HG02884 (cell line): ENCODE measurements at regions not wholly inside any gene's neighbourhood (a gene's known extent, or its start where the extent isn't known, plus 50 kb on each side); places are given as distances from the start of the nearest gene placed in this dataset.

Source experiments
- ATAC-seq: cut with Tn5 transposase; IDR thresholded peaks from one replicate; pipeline ENCODE4 v1.9.1; 2021; ENCODE audit warnings: mild to moderate bottlenecking, moderate library complexity; ENCODE audit not compliant: unreplicated experiment

DNA sequence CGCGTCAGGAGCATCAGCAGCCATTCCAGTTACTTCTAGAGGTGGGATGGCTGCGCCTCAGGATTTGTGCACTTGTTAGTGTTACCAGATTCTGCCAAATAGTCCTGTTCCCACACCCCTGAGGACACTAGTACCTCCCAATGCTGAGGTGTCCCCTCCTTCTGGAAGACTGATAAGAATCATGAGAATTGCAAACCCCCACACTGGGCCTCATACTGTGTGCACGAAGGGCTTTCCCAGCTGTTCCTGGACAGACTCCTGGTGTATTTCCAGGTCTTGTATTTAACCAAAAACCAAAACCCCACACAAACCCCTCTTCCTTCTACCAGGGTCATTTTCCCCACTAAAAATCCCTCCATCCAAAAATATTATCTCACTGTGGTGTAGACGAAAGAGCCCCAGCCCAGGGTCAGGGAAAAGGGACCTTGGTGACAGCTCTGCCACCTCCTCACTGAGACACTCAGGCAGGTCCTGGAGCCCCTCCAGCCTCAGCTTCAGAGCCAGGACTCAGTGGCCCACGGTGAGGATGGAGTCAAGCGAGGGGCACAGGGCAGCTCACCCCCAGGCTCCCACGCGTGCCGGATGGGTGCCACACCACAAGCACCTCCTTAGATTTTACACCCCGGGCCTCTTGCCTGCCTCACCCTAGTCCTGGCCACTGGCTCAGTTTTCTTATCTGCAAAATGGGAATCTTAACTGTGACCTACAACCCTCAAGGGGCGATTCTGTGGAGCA lies 131.4 kb upstream of the RUNX3 start:
- ATAC-seq, result no peak

DNA sequence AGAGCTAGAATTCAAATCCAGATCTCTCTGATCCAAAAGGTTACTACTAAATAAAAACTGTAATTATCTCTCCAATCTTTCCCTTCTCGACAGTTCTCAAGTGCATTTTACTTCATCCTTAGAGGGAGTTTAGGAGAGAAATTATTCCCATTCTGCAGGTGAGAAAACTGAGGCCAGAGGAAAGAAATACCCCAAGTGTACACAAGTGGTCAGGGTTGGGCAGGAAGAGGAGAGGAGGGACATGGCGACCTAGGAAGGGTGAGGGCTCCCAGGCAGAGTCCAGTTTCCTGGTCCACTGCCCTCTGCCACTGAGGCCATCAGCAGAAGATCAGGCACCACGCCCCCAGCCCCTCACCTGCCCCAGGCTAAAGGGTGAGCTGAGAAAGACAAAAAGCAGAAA lies 127.1 kb upstream of the RUNX3 start:
- ATAC-seq, result no peak

DNA sequence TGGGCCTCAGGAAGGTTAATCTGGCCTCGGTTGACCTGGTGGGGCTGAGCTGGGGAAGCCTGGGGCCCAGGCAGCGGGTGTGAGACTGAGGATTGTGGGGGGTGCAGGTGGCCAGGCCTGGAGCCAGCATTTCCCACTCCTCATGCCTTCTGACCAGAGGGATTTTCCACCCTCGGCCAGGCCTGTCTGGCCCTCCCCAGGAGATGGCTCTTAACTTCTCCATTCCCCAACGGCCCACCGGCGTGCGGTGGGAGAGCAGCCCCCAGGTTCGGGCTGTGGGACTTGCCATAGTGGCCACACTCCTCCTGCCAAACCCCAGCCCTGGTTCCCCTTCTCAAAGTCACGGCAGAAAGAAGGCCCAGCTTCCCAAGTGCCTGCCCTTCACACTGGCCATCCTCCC lies 126.5 kb upstream of the RUNX3 start:
- ATAC-seq, result no peak

DNA sequence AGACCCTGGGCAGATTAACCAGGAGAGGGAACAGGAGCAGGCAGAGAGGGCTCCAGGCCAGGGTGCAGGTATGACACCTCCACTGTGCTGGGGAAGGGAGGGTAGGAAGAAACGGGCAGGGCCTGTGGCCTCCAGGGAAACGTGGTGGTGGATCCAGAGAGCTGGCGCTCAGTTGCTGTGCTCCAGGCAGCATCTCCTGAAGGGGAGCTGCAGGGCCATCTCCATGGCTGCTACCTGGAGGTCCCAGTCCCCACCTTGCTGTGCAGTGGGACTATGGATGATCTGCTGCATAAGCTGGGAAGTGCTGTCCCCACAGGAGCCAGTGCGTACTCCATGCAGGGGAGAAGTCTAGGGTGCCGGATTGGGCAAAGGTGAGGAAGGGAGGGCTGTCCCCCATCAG lies 125.9 kb upstream of the RUNX3 start:
- ATAC-seq, result no peak

DNA sequence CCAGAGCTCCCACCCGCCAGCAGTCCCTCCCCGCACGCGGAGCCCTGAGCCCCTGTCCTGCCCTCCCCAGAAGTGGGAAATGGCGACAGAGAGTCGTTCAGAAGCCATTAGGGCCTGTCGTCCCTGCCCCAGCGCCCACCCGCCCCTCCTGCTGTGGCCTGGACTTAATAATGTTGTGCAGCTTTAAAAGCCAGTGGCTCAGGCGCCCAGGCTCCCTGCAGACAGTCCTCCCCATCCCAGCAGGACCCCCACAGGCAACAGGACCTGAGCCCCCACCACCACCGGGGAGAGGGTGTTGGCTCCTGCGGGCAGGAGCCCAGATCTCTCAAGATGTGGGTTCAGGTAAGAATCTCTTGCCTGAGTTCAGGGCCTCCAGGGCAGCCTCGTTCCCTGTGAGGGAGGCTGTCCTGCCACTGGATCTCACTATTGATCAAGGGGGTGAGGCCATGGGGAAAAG lies 125.3 kb upstream of the RUNX3 start:
- ATAC-seq, result no peak

DNA sequence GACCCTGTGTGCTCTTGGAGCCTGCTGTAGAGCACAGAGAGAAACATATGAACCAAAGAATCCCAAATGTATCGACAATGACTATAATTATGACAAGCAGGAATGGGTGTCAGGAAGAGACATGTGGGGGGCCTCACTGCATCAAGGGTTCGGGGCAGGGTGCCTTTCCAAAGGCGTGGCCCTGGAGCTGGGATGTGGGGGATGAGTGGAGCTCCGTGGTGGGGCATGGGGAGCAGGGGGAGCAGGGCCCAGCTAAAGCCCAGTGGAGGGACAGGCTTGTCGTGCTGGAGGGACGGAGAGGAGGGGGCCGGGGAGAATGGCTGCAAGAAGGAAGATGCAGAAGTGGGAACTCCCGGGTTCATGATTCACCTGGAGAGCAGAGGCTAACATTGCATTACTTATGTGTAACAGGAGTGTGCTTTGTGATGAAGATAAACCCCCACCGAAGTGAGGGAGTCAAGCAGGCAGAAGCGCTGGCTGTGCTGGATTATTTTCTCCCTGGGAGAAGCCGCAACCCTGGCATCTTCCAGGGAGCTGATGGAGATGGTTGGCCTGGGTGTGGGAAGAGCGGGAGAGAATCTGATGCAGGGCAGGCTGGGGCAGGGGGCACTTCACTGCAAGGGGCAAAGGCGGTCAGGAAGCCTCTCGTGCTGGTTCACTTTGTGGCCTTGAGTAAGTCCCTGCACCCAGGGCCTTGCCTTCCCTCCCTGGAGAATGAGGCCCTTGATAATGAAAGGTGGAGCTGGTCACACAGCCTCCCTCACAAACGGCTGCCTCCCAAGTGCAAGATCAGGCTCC lies 124.6 kb upstream of the RUNX3 start:
- ATAC-seq, result no peak

DNA sequence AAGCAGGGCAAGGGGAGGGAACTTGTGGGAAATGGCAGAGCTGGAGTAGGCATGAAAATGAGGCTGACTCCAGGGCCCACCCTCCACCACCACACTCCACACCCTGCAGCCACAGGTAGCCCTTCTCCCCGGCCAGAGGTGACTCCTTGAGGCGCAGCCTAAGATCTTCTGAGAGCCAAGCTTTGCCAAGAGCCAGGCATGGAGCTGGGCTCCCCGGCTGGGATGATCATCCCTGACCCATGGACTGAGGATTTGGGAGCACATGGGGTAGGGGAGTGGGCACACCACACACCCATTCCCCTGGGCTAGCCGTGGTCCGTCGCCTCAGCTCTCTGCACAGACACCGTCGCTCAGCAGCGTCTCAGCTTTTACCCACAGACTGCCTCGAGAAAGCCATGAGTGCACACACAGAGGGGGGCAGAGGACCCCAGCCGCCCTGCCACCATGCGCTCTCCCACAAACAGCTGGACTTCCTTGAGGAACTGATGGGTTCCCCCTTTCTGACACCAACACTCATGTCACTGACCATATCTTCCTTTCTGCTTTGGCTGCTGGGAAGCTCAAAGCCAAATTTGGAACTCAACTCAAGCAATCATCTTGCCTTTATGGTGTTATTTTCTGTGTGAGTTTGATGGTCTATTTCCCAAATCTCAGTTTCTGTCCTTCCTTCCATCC lies 123.6 kb upstream of the RUNX3 start:
- no peak for ATAC-seq

DNA sequence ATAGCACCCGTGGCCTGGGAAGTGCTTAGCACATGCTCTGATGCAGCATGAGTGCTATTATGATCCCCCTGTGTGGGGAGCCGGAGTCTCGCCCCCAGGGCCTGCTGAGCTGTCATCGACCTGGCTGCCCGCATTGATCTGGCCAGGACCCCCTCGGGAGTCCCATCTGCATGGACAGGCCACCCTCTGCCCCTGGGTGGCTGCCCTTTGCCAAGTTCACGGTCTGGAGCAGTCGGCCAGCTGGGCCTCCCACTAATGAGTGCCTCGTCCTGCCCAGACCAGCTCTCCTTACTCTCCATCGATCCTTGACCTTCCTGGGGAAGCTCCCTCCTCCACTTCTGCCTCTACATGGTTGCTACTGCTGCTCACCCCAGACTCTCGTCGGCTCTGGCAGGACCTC lies 121.8 kb upstream of the RUNX3 start:
- no peak for ATAC-seq

DNA sequence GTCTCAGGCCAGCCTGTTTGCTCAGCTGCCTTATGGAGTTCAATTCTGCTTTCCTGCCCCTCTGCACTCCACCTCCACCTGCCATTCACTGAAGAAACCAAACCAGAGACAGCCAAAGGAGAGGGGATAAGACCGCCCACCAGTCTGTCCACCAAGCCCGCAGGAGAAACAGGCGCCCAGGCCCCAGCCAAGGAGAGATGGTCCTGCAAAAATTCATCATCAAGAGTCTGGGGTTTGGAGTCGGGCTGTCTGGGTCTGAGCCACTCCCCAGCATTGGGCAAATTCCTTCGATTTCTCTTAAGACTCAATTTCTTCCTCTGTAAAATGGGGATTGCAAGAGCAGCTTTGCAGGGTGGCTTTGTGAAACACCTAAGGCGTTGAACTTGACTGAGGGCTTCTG lies 121.4 kb upstream of the RUNX3 start:
- ATAC-seq, result no peak

DNA sequence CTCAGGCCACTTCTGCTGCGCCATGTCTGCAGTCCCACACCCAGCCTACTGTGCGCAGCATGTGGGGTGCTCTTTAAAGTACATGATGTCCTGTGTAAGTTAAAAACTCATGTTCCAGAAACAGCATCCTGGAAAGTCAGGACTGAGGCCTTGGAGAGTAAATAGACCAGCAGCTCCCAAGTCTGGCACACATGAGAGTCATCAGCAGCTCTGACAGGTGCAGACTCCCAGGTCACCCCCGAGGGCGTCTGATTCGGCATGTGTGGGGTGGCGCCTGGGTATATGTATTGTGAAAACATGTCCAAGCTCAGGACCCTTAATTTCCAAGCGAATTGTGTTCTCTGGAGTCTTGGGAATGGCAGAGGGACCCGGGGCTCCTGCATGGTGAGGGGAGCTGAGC lies 120.1 kb upstream of the RUNX3 start:
- ATAC-seq, result no peak

DNA sequence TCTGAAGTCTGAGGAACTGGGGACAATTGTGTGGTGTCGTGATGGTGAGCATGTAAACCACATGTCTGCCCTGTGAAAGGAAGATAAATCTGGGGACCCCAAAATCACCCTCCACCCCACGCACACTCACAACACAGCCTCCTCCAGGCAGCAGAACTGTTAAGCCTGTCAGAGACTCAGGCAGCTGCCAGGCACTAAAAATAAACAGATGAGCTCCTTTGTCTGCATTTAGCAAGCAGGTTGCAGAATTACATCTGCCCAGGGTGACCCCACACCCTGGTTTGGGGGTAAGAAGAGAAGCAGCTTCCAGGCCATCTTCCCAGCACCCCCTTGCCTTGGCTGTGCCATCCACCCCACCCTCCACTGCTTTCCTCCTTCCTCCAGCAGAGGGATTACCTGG lies 119.1 kb upstream of the RUNX3 start:
- ATAC-seq, result no peak

DNA sequence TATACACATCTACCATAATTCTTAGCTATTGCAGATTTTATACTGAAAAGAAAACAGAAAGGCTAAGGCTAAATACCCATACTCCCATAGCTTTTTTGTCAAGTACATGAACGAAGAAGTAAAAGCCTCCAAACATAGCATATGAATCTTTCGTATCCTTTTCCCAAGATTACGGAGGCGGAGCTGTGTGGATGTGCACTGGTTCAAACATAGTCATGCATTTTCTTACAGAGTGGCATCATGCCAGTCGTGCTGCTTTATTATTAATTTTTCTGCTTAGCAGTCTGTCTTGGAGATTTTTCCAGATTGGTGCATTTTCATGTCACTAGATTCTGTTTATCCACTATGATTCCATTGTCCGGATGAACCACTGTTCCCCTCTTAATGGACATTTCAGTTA lies 118.7 kb upstream of the RUNX3 start:
- ATAC-seq, result no peak

DNA sequence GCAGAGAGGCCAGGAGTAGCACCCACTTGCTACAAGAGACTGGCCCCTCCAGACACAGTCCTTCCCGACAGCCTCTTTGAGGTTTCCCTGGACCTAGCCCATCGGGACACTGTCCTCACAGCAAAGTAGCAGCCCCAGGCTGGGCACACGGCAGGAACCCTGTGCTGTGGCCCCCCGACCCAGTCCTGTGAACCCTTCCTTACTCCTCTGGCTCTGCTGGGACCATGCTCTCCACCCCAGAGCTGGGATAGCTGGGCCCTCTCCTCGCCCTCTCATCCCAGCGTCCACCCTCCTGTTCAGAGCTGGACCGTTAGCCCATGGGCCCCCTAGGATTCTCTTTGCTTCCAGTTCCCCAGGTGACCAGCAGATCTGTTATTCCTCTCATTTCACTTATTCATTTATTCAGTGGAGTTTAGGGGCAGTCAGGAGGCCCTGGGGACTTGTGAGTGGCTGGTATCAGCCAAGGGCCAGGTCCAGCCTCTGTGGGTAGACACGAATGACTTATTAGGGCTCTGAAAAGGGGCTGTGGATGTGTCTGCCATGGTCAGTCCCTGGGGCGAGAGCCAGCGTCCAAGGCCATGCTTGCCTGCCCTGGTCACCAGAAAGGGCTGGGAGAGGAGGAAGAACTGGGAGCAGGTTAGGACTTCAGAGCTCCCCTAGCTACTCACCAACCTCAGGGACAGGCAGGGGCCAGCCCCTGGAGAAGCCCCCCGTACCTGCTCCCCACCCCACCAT lies 117.6 kb upstream of the RUNX3 start:
- no peak for ATAC-seq

DNA sequence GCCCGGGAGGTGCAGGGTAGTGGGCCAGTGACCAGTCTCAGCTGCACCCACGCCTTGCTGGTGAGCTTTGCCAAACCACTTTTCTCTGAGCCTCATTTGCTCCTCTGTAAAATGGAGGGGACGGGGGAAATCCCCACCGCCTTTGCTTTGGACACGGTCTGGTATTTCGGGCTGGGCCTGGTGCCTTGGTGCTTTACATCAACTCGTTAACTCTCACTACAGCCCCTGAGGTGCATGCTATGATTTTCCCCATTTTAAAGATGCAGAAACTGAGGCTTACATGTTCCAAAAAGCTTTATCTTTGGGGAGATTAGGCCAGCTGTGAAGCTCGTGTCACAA lies 116.1 kb upstream of the RUNX3 start:
- ATAC-seq, result no peak

DNA sequence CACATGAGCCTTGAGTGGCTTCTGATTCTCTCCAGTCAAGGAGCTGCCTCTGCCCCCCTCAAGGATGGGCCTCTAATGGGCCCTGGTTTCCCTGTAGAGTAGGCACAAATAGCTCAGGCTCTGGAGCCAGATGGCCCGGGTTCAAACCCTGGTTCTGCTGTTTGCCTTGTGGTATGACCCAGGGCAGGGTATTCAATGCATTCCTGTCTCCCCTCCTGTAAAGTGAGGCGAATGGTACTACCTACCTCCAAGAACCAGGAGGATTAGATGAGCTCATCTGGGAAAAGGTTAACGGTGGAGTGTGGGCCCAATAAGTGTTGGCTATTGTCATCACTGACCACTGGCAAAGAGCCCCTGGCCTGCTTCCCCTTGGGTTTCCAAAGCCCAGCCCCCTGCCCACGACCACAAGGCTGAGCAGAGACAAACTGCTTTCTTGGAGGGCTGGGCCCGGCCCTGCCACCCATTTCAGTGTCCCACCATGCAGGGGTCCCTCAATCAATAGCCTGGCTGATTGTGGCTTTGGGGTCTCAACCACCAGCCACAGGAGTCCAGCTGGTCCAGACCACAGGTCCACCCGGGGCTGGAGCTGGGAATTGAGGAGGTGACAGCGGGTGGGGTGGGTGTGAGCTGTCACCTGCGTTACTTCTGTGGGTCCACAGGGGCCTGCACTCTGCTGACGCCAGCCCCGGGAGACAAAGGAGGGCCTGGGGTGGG lies 115.6 kb upstream of the RUNX3 start:
- no peak for ATAC-seq

DNA sequence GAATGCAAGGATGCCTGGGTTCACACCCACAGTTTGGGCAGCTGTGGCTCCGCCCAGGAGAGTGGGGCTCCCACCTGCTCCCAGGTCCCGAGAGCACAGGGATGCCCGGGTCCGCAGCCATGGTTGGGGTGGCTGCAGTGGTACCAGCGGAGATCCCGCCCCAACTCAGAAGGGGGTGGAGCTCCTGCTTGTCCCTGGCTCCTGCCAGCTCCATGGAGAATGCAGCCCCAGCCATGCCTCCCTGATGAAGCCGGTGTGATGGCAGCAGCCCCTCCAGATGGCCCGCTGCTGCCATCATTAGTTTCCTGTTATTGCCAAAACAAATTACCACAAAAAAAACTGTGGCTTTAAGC lies 113.1 kb upstream of the RUNX3 start:
- ATAC-seq, result no peak

DNA sequence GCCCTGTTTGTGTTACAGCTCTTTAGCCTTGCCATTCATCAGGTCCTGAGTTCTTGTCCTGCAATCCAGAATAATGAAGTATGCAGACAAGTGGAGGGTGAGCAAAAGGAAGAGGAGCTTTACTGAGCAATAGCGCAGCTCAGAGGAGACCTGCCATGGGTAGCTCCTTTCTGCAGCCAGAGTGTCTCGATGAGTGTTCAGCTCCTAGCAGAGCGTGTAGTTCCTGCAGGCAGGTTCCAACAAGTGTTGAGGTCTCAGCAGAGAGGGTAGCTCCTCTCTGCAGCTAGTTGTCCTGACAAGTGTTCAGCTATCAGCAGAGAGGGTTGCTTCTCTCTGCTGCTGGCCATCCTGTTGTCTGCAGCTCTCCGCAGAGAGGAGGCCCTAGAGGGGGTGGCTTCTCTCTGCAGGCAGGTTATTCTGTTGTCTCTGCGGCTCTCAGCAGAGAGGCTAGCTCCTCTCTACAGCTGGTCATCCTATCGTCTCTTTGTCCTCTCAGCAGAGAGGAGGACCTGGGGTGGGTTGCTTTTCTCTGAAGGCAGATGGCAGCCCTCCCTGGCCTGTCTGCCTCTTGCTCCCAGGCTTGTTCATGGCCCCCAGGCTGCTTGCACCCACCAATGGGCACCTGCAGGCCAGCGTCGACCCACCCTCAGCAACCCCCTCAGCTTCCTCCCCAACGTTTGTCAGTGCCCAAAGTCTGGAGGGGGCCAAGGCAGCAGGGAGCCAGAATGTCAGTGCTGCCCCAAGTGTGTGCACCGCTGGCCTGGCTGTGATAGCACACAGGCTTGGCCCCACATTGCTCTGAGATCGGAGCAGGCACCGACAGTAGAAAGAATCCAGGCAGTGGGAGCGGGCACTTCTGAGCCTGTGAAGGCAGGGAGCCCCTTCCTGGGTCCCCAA lies 112.5 kb upstream of the RUNX3 start:
- ATAC-seq, result no peak

DNA sequence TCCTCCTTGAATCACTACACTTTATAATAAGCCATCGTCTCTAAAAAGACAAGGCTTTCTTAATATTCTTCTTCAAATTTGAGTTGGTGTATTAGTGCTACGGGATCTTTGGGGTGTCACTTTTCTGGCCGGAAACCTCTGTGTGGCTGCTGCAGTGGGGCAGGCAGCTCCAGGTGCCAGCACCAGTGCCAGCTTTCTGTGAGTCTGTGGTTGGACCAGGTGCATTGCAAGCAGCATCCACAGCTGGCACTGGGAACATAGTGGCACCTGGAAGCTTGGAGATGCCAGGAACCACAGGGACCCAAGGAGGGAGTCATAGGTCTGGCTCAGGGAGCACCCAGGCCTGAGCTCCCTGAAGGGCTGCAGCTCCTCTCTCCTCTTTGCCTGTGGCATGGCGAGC lies 111.8 kb upstream of the RUNX3 start:
- no peak for ATAC-seq

DNA sequence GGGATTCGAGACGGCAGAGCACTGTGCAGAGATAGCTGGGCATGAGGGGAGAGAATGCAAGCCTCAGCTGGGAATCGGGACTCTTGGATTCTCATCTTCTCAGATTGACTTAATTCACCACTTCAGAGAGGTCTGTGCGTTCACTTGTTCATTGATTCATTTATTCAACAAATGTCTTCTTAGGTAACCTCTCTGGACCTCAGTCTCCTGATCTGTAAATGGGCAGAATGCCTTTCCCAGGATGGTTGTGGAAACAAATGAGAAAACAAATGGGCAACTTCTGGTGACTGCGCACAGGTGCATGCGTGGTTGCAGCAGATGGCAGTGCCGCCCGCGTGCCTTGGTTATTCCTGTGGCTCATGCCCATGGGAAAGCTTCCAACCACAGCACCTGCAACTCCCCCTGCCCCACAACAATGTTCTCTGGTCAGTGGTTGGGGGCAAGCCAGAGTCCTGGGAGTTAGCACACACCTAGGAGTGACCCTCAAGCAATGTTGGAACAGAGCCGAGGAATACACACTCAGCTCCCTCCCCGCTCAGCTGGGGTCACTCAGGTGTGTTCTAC lies 110.1 kb upstream of the RUNX3 start:
- ATAC-seq, result no peak

DNA sequence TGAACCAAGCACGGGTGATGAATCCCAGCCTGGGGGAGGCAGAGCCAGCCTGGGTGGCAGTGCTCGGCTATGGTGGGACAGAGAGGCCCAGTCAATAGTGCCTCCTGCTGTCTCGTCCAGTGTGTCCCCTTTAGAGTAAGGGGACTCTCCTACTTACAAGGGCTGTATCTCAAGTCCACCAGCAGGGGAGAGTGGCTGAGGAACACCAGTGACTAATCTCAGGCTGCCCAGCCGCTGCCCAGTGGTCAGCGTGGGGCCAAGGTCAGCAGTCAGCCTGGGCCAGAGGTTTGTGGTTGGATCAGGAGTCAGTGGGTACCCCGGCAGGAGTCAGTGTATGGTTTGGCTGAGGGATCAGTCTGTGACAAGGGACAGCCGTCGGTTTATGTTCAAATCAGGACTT lies 109.2 kb upstream of the RUNX3 start:
- ATAC-seq, result no peak
